H1 (cell line): ENCODE measurements at regions not wholly inside any gene's neighbourhood (a gene's known extent, or its start where the extent isn't known, plus 50 kb on each side); places are given as distances from the start of the nearest gene placed in this dataset.

ENCODE experiments used
- CTCF ChIA-PET: fragments of 300-600 bp; sonication (Branson Sonifier 250); formaldehyde crosslinking; loops from one replicate; lab custom pipeline; 2021; ENCODE audit not compliant: partially characterized antibody; lab: Charles Lee
- POLR2A ChIA-PET: fragments of 300-600 bp; sonication (Branson Sonifier 250); formaldehyde crosslinking; loops from one replicate; lab custom pipeline; 2021; ENCODE audit warnings: inconsistent platforms; ENCODE audit not compliant: partially characterized antibody; lab: Charles Lee
- DNase-seq, 2 experiments: peaks; one replicate each; pipeline versions ENCODE4 v3.0.0 to v3.0.0-alpha.2; 2010 to 2022; ENCODE audit warnings: low spot score in 2 of 2, low read depth in 1 of 2, mixed read lengths in 1 of 2
- FAIRE-seq: peaks from 2 replicates; lab custom pipeline; 2011; peaks lifted over from hg19 to GRCh38; lab: Jason Lieb, UNC
- H2AFZ ChIP-seq: 2 replicates; pipeline ENCODE4 v1.8.1; 2012; ENCODE audit warnings: low read length, inconsistent platforms
- H2AK5ac ChIP-seq: 2 replicates; pipeline ENCODE4 v1.6.1; 2013; ENCODE audit warnings: low read depth, low read length
- H2BK120ac ChIP-seq: replicated peaks from 2 replicates; pipeline ENCODE3; 2013; ENCODE audit warnings: low read depth, low read length, inconsistent platforms
- H2BK12ac ChIP-seq: 2 replicates; pipeline ENCODE4 v1.6.1; 2013; ENCODE audit warnings: low read depth, low read length
- H2BK15ac ChIP-seq: 2 replicates; pipeline ENCODE4 v1.6.1; 2013; ENCODE audit warnings: low read length
- H2BK20ac ChIP-seq: 2 replicates; pipeline ENCODE4 v1.6.1; 2013; ENCODE audit warnings: low read length
- H2BK5ac ChIP-seq: 2 replicates; pipeline ENCODE4 v1.6.1; 2013; ENCODE audit warnings: low read depth, low read length
- H3K14ac ChIP-seq: 2 replicates; pipeline ENCODE4 v1.6.1; 2013; ENCODE audit warnings: inconsistent platforms; ENCODE audit not compliant: insufficient read length
- H3K18ac ChIP-seq: 2 replicates; pipeline ENCODE4 v1.6.1; 2013; ENCODE audit warnings: low read length; ENCODE audit errors: extremely low read depth
- H3K23ac ChIP-seq: 2 replicates; pipeline ENCODE4 v1.6.1; 2013; ENCODE audit warnings: inconsistent platforms; ENCODE audit not compliant: insufficient read length
- H3K23me2 ChIP-seq: 2 replicates; pipeline ENCODE4 v1.6.1; 2013; ENCODE audit warnings: low read depth, low read length
- H3K27ac ChIP-seq: 2 replicates; pipeline ENCODE4 v1.6.1; 2011; ENCODE audit warnings: low read depth, low read length, inconsistent platforms
- H3K27me3 ChIP-seq, 4 experiments: replicated peaks in 1 of 4; 1 replicate in 1 of 4; 2 replicates in 3 of 4; pipeline versions ENCODE4 v1.6.1 to v1.8.1; 2011 to 2013; ENCODE audit warnings: low read length in 3 of 4, mild to moderate bottlenecking in 3 of 4, inconsistent platforms in 2 of 4, mixed read lengths in 2 of 4, moderate library complexity in 1 of 4; ENCODE audit not compliant: control insufficient read depth in 3 of 4, insufficient read depth in 3 of 4; ENCODE audit errors: extremely low read depth in 1 of 4
- H3K36me3 ChIP-seq, 4 experiments: 2 replicates each; pipeline versions ENCODE4 v1.6.1 to v1.8.1; 2011 to 2013; ENCODE audit warnings: mild to moderate bottlenecking in 4 of 4, low read length in 3 of 4, moderate library complexity in 2 of 4, control low read depth in 1 of 4, inconsistent platforms in 1 of 4; ENCODE audit not compliant: insufficient read depth in 4 of 4, control insufficient read depth in 2 of 4
- H3K4ac ChIP-seq: replicated peaks from 2 replicates; pipeline ENCODE3; 2013; ENCODE audit warnings: low read length, low read depth, mixed read lengths, inconsistent platforms; ENCODE audit not compliant: insufficient read length
- H3K4me1 ChIP-seq, 4 experiments: replicated peaks in 1 of 4; 1 replicate in 1 of 4; 2 replicates in 3 of 4; pipeline versions ENCODE4 v1.6.1 to v1.8.1; 2011 to 2013; ENCODE audit warnings: low read length in 3 of 4, inconsistent platforms in 2 of 4, mixed read lengths in 1 of 4; ENCODE audit not compliant: insufficient read depth in 4 of 4, control insufficient read depth in 3 of 4
- H3K4me2 ChIP-seq, 2 experiments: 2 replicates each; pipeline versions ENCODE4 v1.6.1 to v1.8.1; 2011 to 2013; ENCODE audit warnings: low read depth in 2 of 2, low read length in 2 of 2, control low read depth in 1 of 2, inconsistent platforms in 1 of 2, mild to moderate bottlenecking in 1 of 2; ENCODE audit not compliant: insufficient read depth in 1 of 2
- H3K4me3 ChIP-seq, 4 experiments: fragments of 200-600, 300-600 bp in 1 of 4; sonication (generic), shearing (Covaris generic), sonication (Bioruptor Twin) in 1 of 4; 2 replicates each; pipeline versions ENCODE4 v1.5.1 to v1.8.1; 2011 to 2016; ENCODE audit warnings: low read length in 4 of 4, low read depth in 3 of 4, control low read depth in 2 of 4, inconsistent platforms in 2 of 4, mild to moderate bottlenecking in 2 of 4, mixed read lengths in 1 of 4, moderate library complexity in 1 of 4; ENCODE audit not compliant: insufficient read depth in 2 of 4; ENCODE audit errors: extremely low read depth in 1 of 4
- H3K56ac ChIP-seq: replicated peaks from 2 replicates; pipeline ENCODE3; 2013; ENCODE audit warnings: low read depth, mild to moderate bottlenecking, mixed read lengths, low read length, inconsistent platforms; ENCODE audit not compliant: insufficient read length
- H3K79me1 ChIP-seq: 2 replicates; pipeline ENCODE4 v1.6.1; 2013; ENCODE audit warnings: low read depth, low read length, control low read depth
- H3K79me2 ChIP-seq, 2 experiments: 2 replicates each; pipeline versions ENCODE4 v1.6.1 to v1.8.1; 2012 to 2013; ENCODE audit warnings: low read length in 2 of 2, mild to moderate bottlenecking in 2 of 2, inconsistent platforms in 1 of 2; ENCODE audit not compliant: insufficient read depth in 2 of 2, control insufficient read depth in 1 of 2
- H3K9ac ChIP-seq, 4 experiments: replicated peaks in 1 of 4; 1 replicate in 1 of 4; 2 replicates in 3 of 4; pipeline versions ENCODE4 v1.6.1 to v1.8.1; 2011 to 2013; ENCODE audit warnings: low read depth in 3 of 4, low read length in 3 of 4, control low read depth in 2 of 4, mild to moderate bottlenecking in 2 of 4, moderate library complexity in 2 of 4, inconsistent platforms in 1 of 4; ENCODE audit errors: extremely low read depth in 1 of 4
- H3K9me3 ChIP-seq, 2 experiments: 2 replicates each; pipeline versions ENCODE4 v1.6.1 to v1.8.1; 2012 to 2013; ENCODE audit warnings: mild to moderate bottlenecking in 2 of 2, moderate library complexity in 2 of 2, control low read depth in 1 of 2, inconsistent platforms in 1 of 2, low read depth in 1 of 2, low read length in 1 of 2, mixed read lengths in 1 of 2; ENCODE audit not compliant: insufficient read depth in 2 of 2
- H4K20me1 ChIP-seq, 2 experiments: replicated peaks in 1 of 2; 2 replicates each; pipeline versions ENCODE3 to v1.8.1; 2011 to 2013; ENCODE audit warnings: inconsistent platforms in 2 of 2, low read length in 2 of 2, mild to moderate bottlenecking in 1 of 2; ENCODE audit not compliant: insufficient read depth in 2 of 2, control insufficient read depth in 1 of 2
- H4K5ac ChIP-seq: 2 replicates; pipeline ENCODE4 v1.6.1; 2013; ENCODE audit warnings: low read length, low read depth, mixed read lengths, inconsistent platforms; ENCODE audit not compliant: insufficient read length
- H4K8ac ChIP-seq: 2 replicates; pipeline ENCODE4 v1.8.0; 2013; ENCODE audit warnings: mild to moderate bottlenecking, moderate library complexity, low read length, inconsistent platforms; ENCODE audit not compliant: insufficient read depth; ENCODE audit errors: extremely low read depth
- H4K91ac ChIP-seq: replicated peaks from 2 replicates; pipeline ENCODE3; 2013; ENCODE audit warnings: low read length, mixed read lengths, inconsistent platforms; ENCODE audit not compliant: insufficient read length
- BRCA1 ChIP-seq: IDR thresholded peaks from 2 replicates; pipeline ENCODE4 v1.6.1; 2012; ENCODE audit warnings: low read depth, low read length, improper control_type of control experiment
- CHD1 ChIP-seq: IDR thresholded peaks from 2 replicates; pipeline ENCODE4 v1.6.1; 2012; ENCODE audit warnings: low read depth, low read length, improper control_type of control experiment
- CREB1 ChIP-seq: IDR thresholded peaks from 2 replicates; pipeline ENCODE4 v1.6.1; 2012; ENCODE audit warnings: inconsistent platforms
- EP300 ChIP-seq, 2 experiments: IDR thresholded peaks; 1 replicate in 1 of 2; 2 replicates in 1 of 2; pipeline ENCODE4 v1.6.1; 2011 to 2012; ENCODE audit warnings: low read depth in 2 of 2, low read length in 2 of 2, mild to moderate bottlenecking in 2 of 2, borderline replicate concordance in 1 of 2, inconsistent platforms in 1 of 2, moderate library complexity in 1 of 2
- EZH2 ChIP-seq: fragments of 200-600 bp; sonication (generic); IDR thresholded peaks from 2 replicates; pipeline ENCODE4 v1.7.1; 2012; ENCODE audit warnings: low read depth, mild to moderate bottlenecking, moderate library complexity, low read length, inconsistent platforms; ENCODE audit not compliant: severe bottlenecking
- GABPA ChIP-seq: IDR thresholded peaks from 2 replicates; pipeline ENCODE4 v1.6.1; 2011; ENCODE audit warnings: mild to moderate bottlenecking, low read length, moderate library complexity, borderline replicate concordance; ENCODE audit not compliant: insufficient read depth
- GTF2F1 ChIP-seq: IDR thresholded peaks from 2 replicates; pipeline ENCODE4 v1.6.1; 2012; ENCODE audit warnings: low read depth, low read length, improper control_type of control experiment, borderline replicate concordance
- HDAC6 ChIP-seq: IDR thresholded peaks from one replicate; pipeline ENCODE4 v1.7.1; 2012; ENCODE audit warnings: low read depth, mild to moderate bottlenecking, inconsistent platforms, low read length, moderate library complexity
- JUND ChIP-seq: IDR thresholded peaks from 2 replicates; pipeline ENCODE4 v1.6.1; 2011; ENCODE audit warnings: mild to moderate bottlenecking, improper control_type of control experiment, low read length
- RAD21 ChIP-seq, 2 experiments: IDR thresholded peaks in 1 of 2; conservative IDR thresholded peaks in 1 of 2; 2 replicates each; pipeline ENCODE4 v1.6.1; 2011; ENCODE audit warnings: low read depth in 2 of 2, low read length in 2 of 2, improper control_type of control experiment in 1 of 2, inconsistent platforms in 1 of 2, mild to moderate bottlenecking in 1 of 2, moderate library complexity in 1 of 2
- RBBP5 ChIP-seq: IDR thresholded peaks from 2 replicates; pipeline ENCODE4 v1.7.1; 2012; ENCODE audit warnings: low read depth, mild to moderate bottlenecking, inconsistent platforms, low read length, moderate library complexity, borderline replicate concordance
- SP4 ChIP-seq: IDR thresholded peaks from 2 replicates; pipeline ENCODE4 v1.6.1; 2012; ENCODE audit warnings: low read length, inconsistent platforms
- WGBS, 2 experiments: shearing (Covaris generic) in 1 of 2; methylation state at CpG; one replicate each; pipeline versions ENCODE4 v1.1.6 to v1.1.7; 2013 to 2015; ENCODE audit warnings: low lambda C conversion rate in 2 of 2, mixed read lengths in 2 of 2, inconsistent platforms in 1 of 2, low coverage in 1 of 2, missing lambda C conversion rate in 1 of 2; ENCODE audit not compliant: insufficient replicate concordance in 2 of 2, insufficient coverage in 1 of 2, insufficient read length in 1 of 2; ENCODE audit errors: extremely low coverage in 1 of 2, missing lambda C conversion rate in 1 of 2; 5-methylcytosine and 5-hydroxymethylcytosine counted together
- TF ChIP-seq, protein P1 (sequence below): IDR thresholded peaks from 2 replicates; pipeline ENCODE4 v1.6.1; 2012; ENCODE audit warnings: low read length, inconsistent platforms

DNA sequence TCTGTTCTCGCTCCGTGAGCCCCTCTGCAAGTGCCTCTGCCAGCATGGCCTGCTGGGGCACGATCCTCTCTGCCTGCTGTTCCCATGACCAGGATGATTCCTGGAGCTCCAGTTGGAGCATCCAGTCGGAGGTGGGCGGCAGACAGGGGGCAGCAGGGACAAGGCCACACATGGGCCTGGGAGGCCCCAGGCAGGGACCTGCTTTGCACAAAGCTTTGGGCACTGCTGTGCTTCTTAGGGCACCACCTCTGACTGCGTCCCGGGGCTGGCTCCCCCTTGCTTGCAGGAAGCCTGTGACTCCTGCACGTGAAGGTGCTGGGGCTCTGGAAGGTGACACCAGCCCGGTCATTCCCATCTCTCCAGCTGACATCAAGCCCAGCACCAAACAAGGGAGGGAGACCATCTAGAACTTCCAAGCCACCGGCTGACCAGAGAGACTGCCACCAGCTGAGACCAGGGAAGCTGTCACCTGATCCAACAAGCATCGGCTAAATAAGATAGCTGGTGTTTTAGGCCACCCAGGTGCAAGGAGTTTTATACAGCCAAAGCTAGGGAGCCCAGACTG lies 174.8 kb upstream of the FOXD4L5 start:
- H3K4ac ChIP-seq = no peak overlapping the region
- TF ChIP-seq, protein P1, sequence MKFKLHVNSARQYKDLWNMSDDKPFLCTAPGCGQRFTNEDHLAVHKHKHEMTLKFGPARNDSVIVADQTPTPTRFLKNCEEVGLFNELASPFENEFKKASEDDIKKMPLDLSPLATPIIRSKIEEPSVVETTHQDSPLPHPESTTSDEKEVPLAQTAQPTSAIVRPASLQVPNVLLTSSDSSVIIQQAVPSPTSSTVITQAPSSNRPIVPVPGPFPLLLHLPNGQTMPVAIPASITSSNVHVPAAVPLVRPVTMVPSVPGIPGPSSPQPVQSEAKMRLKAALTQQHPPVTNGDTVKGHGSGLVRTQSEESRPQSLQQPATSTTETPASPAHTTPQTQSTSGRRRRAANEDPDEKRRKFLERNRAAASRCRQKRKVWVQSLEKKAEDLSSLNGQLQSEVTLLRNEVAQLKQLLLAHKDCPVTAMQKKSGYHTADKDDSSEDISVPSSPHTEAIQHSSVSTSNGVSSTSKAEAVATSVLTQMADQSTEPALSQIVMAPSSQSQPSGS = no peak
- TF ChIP-seq CHD1 (no peak), JUND (no peak), BRCA1 (no peak), SP4 (no peak), EZH2 (no peak), GTF2F1 (no peak), RAD21 (IDR thresholded peaks at IDR 0.05 in 1 of 2, conservative IDR thresholded peaks at IDR 0.05 in 1 of 2; ENCODE audit: low read depth in 2 of 2, low read length in 2 of 2) (no peak), HDAC6 (no peak), RBBP5 (no peak), CREB1 (no peak), GABPA (no peak), EP300 (IDR thresholded peaks at IDR 0.05; ENCODE audit: borderline replicate concordance in 1 of 2, low read depth in 2 of 2, low read length in 2 of 2) (no peak)

More for the DNA sequence above, 174.8 kb upstream of the FOXD4L5 start:
- H3K23me2 ChIP-seq = no peaks in the 10 kb centered on the region
- H3K27ac ChIP-seq = no peak overlapping the region
- H3K9me3 ChIP-seq = peaks cover 0 to 57% of the 10 kb centered on the region in 2 experiments; a peak in 2 of 4 replicates
- FAIRE-seq (no peak), DNase-seq (no peak)
- no peak overlapping the region for H4K91ac ChIP-seq
- H2BK5ac ChIP-seq = no peak overlapping the region
- no peak overlapping the region for H2BK12ac ChIP-seq
- no peak overlapping the region for H2AFZ ChIP-seq
- ChIA-PET POLR2A (no interaction called here), CTCF (no interaction called here)
- no peak overlapping the region for H3K56ac ChIP-seq
- no peak overlapping the region for H4K5ac ChIP-seq
- H3K4me3 ChIP-seq = no peak overlapping the region
- H3K36me3 ChIP-seq = no peaks in the 10 kb centered on the region
- H3K9ac ChIP-seq = no peak overlapping the region
- no peak overlapping the region for H2BK15ac ChIP-seq
- no peak overlapping the region for H3K14ac ChIP-seq
- H3K79me2 ChIP-seq = no peaks in the 10 kb centered on the region
- no peaks in the 10 kb centered on the region for H3K4me1 ChIP-seq
- no peaks in the 10 kb centered on the region for H3K79me1 ChIP-seq
- no peak overlapping the region for H2AK5ac ChIP-seq
- H3K23ac ChIP-seq = no peak overlapping the region
- H2BK120ac ChIP-seq = no peak overlapping the region
- WGBS, 2 experiments = 96% methylated on average over 4 of the region's 11 CpGs; no CpG with 5 or more reads in 1 of the 2 experiments
- no peaks in the 10 kb centered on the region for H4K20me1 ChIP-seq
- H3K4me2 ChIP-seq = no peak overlapping the region
- H4K8ac ChIP-seq = no peak overlapping the region
- no peak overlapping the region for H3K18ac ChIP-seq
- H3K27me3 ChIP-seq = no peaks in the 10 kb centered on the region
- H2BK20ac ChIP-seq = no peak overlapping the region
